HCT116 (cell line): ENCODE measurements at regions not wholly inside any gene's neighbourhood (a gene's known extent, or its start where the extent isn't known, plus 50 kb on each side); places are given as distances from the start of the nearest gene placed in this dataset.

ENCODE experiments used
- ATAC-seq: fragments of 200-7000 bp; cut with Tn5 transposase; 2 replicates; pipeline ENCODE4 v1.9.1; 2020; ENCODE audit warnings: mild to moderate bottlenecking, moderate library complexity
- BruUV-seq: library from RNA; stranded (reverse); fragments of 400-500 nt; replicated peaks from 2 replicates; lab custom pipeline; 2021; lab: Mats Ljungman, UMichigan
- CTCF ChIA-PET: fragments of 300-600 bp; sonication (Branson Sonifier 250); formaldehyde crosslinking; loops from one replicate; lab custom pipeline; 2021; ENCODE audit warnings: antibody characterized with exemption; lab: Charles Lee
- POLR2A ChIA-PET: fragments of 300-600, 350-600 bp; sonication (Branson Sonifier 250); formaldehyde crosslinking; loops from one replicate; lab custom pipeline; 2021; ENCODE audit warnings: antibody characterized with exemption; lab: Charles Lee
- RAD21 ChIA-PET, 2 experiments: fragments of 300-600 bp; sonication (Branson Sonifier 250); formaldehyde crosslinking; loops; one replicate each; lab custom pipeline; 2023; ENCODE audit warnings: low total read pairs in 2 of 2; ENCODE audit not compliant: uncharacterized antibody in 2 of 2, unreplicated experiment in 2 of 2, low non-redundant PET in 1 of 2; lab: Charles Lee
- DNase-seq: peaks from one replicate; pipeline ENCODE4 v3.0.0-alpha.2; 2010; ENCODE audit warnings: low read depth, low spot score
- H2AFZ ChIP-seq: fragments of 200-600 bp; shearing (Covaris generic), sonication (generic); 2 replicates; pipeline ENCODE4 v1.6.1; 2017; ENCODE audit warnings: low read depth, mixed run types, mixed read lengths, antibody characterized with exemption, low read length; ENCODE audit not compliant: poor library complexity, severe bottlenecking
- H3K27ac ChIP-seq: 2 replicates; pipeline ENCODE4 v1.5.1; 2012; ENCODE audit warnings: low read depth, low read length
- H3K27me3 ChIP-seq: fragments of 200-600 bp; sonication (generic); 2 replicates; pipeline ENCODE4 v1.6.1; 2016; ENCODE audit warnings: mixed run types, low read length, mixed read lengths; ENCODE audit not compliant: insufficient read depth
- H3K36me3 ChIP-seq, 2 experiments: fragments of 200-500 bp in 1 of 2; fragments of 200-600 bp in 1 of 2; sonication (Bioruptor generic) in 1 of 2; sonication (generic) in 1 of 2; 2 replicates each; pipeline versions ENCODE4 v1.5.1 to v1.6.1; 2014 to 2016; ENCODE audit warnings: low read length in 2 of 2, inconsistent platforms in 1 of 2, mixed read lengths in 1 of 2, mixed run types in 1 of 2; ENCODE audit not compliant: insufficient read depth in 2 of 2, control insufficient read depth in 1 of 2
- H3K4me1 ChIP-seq, 2 experiments: fragments of 200-600 bp in 1 of 2; sonication (generic) in 1 of 2; 2 replicates each; pipeline versions ENCODE4 v1.5.1 to v1.6.1; 2012 to 2017; ENCODE audit warnings: low read length in 2 of 2, inconsistent platforms in 1 of 2, mild to moderate bottlenecking in 1 of 2, mixed read lengths in 1 of 2, mixed run types in 1 of 2, moderate library complexity in 1 of 2; ENCODE audit not compliant: insufficient read depth in 2 of 2, control insufficient read depth in 1 of 2
- H3K4me2 ChIP-seq: fragments of 200-600 bp; sonication (generic); 2 replicates; pipeline ENCODE4 v1.6.1; 2017; ENCODE audit warnings: mixed run types, low read length, mixed read lengths
- H3K4me3 ChIP-seq, 2 experiments: fragments of 200-600 bp in 1 of 2; sonication (generic) in 1 of 2; replicated peaks in 1 of 2; 2 replicates each; pipeline ENCODE4 v1.5.1; 2011 to 2016; ENCODE audit warnings: low read length in 2 of 2, control low read depth in 1 of 2, low read depth in 1 of 2, mild to moderate bottlenecking in 1 of 2, mixed read lengths in 1 of 2, mixed run types in 1 of 2
- H3K79me2 ChIP-seq: fragments of 200-600 bp; sonication (generic); 2 replicates; pipeline ENCODE4 v1.6.1; 2017; ENCODE audit warnings: mild to moderate bottlenecking, mixed run types, low read length, moderate library complexity, mixed read lengths; ENCODE audit not compliant: insufficient read depth
- H3K9ac ChIP-seq: fragments of 200-600 bp; sonication (generic); 2 replicates; pipeline ENCODE4 v1.6.1; 2016; ENCODE audit warnings: low read length, mixed read lengths
- H3K9me2 ChIP-seq: fragments of 200-600 bp; sonication (generic), shearing (Covaris generic); 2 replicates; pipeline ENCODE4 v1.6.1; 2017; ENCODE audit warnings: mixed run types, mild to moderate bottlenecking, moderate library complexity; ENCODE audit not compliant: insufficient read depth
- H3K9me3 ChIP-seq, 2 experiments: fragments of 200-500 bp in 1 of 2; fragments of 200-600 bp in 1 of 2; sonication (Bioruptor generic) in 1 of 2; sonication (generic) in 1 of 2; 2 replicates each; pipeline ENCODE4 v1.6.1; 2014 to 2017; ENCODE audit warnings: low read length in 2 of 2, mixed read lengths in 2 of 2, inconsistent platforms in 1 of 2, low read depth in 1 of 2, mild to moderate bottlenecking in 1 of 2, mixed run types in 1 of 2, moderate library complexity in 1 of 2; ENCODE audit not compliant: control insufficient read depth in 1 of 2, insufficient read depth in 1 of 2
- H4K20me1 ChIP-seq: fragments of 200-600 bp; sonication (generic), shearing (Covaris generic); 2 replicates; pipeline ENCODE4 v1.6.1; 2017; ENCODE audit warnings: mixed run types, mild to moderate bottlenecking, moderate library complexity; ENCODE audit not compliant: insufficient read depth
- CBX3 ChIP-seq: IDR thresholded peaks from 2 replicates; pipeline ENCODE4 v1.6.1; 2012; ENCODE audit warnings: low read depth
- CEBPB ChIP-seq: IDR thresholded peaks from 2 replicates; pipeline ENCODE4 v1.6.1; 2012; ENCODE audit warnings: low read depth
- CTCF ChIP-seq, 3 experiments: fragments of 200-600 bp in 1 of 3; sonication (generic) in 1 of 3; IDR thresholded peaks in 2 of 3; conservative IDR thresholded peaks in 1 of 3; 2 replicates each; pipeline ENCODE4 v1.5.1; 2012 to 2017; ENCODE audit warnings: low read depth in 2 of 3, low read length in 2 of 3, antibody characterized with exemption in 1 of 3, borderline replicate concordance in 1 of 3, control low read depth in 1 of 3, mild to moderate bottlenecking in 1 of 3, mixed read lengths in 1 of 3, mixed run types in 1 of 3, moderate library complexity in 1 of 3; ENCODE audit not compliant: insufficient read depth in 1 of 3
- EGR1 ChIP-seq: IDR thresholded peaks from 2 replicates; pipeline ENCODE4 v1.6.1; 2012; ENCODE audit warnings: low read depth
- ELF1 ChIP-seq: IDR thresholded peaks from 2 replicates; pipeline ENCODE4 v1.6.1; 2012; ENCODE audit warnings: low read depth, borderline replicate concordance
- EZH2 ChIP-seq: fragments of 200-600 bp; sonication (generic); IDR thresholded peaks from 2 replicates; pipeline ENCODE4 v1.6.1; 2017; ENCODE audit warnings: antibody characterized with exemption, mixed run types
- EZH2phosphoT487 ChIP-seq: fragments of 200-600 bp; IDR thresholded peaks from 2 replicates; pipeline ENCODE4 v1.6.1; 2018; ENCODE audit warnings: antibody characterized with exemption, borderline replicate concordance
- FOSL1 ChIP-seq: IDR thresholded peaks from 2 replicates; pipeline ENCODE4 v1.6.1; 2012; ENCODE audit warnings: low read depth
- JUND ChIP-seq: IDR thresholded peaks from 2 replicates; pipeline ENCODE4 v1.6.1; 2012
- POLR2AphosphoS5 ChIP-seq: IDR thresholded peaks from 2 replicates; pipeline ENCODE4 v1.6.1; 2011; ENCODE audit warnings: mild to moderate bottlenecking, low read depth, low read length, moderate library complexity
- RAD21 ChIP-seq: IDR thresholded peaks from 2 replicates; pipeline ENCODE4 v1.6.1; 2012; ENCODE audit warnings: low read depth, mild to moderate bottlenecking
- REST ChIP-seq: IDR thresholded peaks from 2 replicates; pipeline ENCODE4 v1.6.1; 2012; ENCODE audit warnings: low read depth
- SIN3A ChIP-seq: IDR thresholded peaks from 2 replicates; pipeline ENCODE4 v1.6.1; 2012; ENCODE audit warnings: low read depth
- SP1 ChIP-seq: IDR thresholded peaks from 2 replicates; pipeline ENCODE4 v1.6.1; 2012; ENCODE audit warnings: low read depth
- SRF ChIP-seq: IDR thresholded peaks from 2 replicates; pipeline ENCODE4 v1.6.1; 2012; ENCODE audit warnings: low read depth
- ZBTB33 ChIP-seq: IDR thresholded peaks from 2 replicates; pipeline ENCODE4 v1.6.1; 2011; ENCODE audit warnings: mild to moderate bottlenecking, low read length, moderate library complexity; ENCODE audit not compliant: insufficient replicate concordance; ENCODE audit errors: extremely low read depth
- ZFX ChIP-seq: fragments of 450-650 bp; IDR thresholded peaks from 2 replicates; pipeline ENCODE4 v1.6.1; 2017
- ZNF274 ChIP-seq: fragments of 200-500 bp; sonication (Bioruptor generic); IDR thresholded peaks from 2 replicates; pipeline ENCODE4 v1.6.1; 2014; ENCODE audit warnings: mild to moderate bottlenecking, low read depth, low read length, inconsistent platforms
- intact Hi-C: fragments of 100-400 bp; cut with micrococcal nuclease; formaldehyde crosslinking; loops from 2 replicates; pipeline ENCODE4 v1.10.0; 2022
- TF ChIP-seq, protein P1 (sequence below): IDR thresholded peaks from 2 replicates; pipeline ENCODE4 v1.6.1; 2012
- TF ChIP-seq, protein P2 (sequence below): IDR thresholded peaks from 2 replicates; pipeline ENCODE4 v1.6.1; 2012

DNA sequence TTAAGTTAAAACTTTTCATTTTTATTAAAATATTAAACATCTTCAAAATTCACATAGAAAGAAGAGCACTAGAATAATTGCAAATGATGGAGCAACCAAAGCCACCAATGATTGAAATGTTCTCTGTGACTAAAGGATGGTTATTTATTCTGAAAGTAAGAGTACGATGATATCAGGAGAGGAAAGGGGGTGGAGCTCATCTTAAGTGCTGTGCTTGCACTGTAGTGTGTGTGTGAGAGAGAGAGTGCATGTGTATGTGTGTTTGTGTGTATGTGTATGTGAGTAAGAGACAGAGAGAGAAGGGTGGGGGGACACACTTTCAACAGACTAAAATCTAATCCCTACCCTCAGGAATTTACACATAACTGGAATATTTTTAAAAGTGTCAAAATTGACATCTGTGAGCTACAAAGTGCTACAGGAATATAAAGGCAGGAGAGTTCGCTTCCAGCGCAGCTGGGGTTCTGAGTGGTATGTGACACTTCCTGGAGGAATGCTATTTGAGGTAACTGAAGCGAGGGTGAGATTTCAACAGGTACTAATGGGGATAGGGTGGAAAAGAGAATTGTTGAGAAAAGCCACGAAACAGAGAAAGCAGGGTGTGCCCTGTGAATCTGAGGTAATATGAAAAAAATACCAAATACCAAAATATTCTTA lies 57.2 kb upstream of the SMNDC1 start:
- H2AFZ ChIP-seq: no peak overlapping the region
- H3K9me2 ChIP-seq: no peaks in the 10 kb centered on the region
- H3K4me2 ChIP-seq: no peak overlapping the region
- H3K27me3 ChIP-seq: no peaks in the 10 kb centered on the region
- no peaks in the 10 kb centered on the region for H3K36me3 ChIP-seq
- ChIA-PET POLR2A (interaction anchor here (0.7 to 0.9 kb wide), 2 partner anchors 13 to 139 kb away, joined by 3 to 4 read pairs; no protein-coding TSS in a partner anchor), CTCF (no interaction called here), RAD21 (interaction anchor here in 1 of 2 experiments (0.6 kb wide), 1 partner anchor 11 kb away, joined by 3 read pairs; no protein-coding TSS in a partner anchor)
- no peak for ATAC-seq
- TF ChIP-seq, protein P1, sequence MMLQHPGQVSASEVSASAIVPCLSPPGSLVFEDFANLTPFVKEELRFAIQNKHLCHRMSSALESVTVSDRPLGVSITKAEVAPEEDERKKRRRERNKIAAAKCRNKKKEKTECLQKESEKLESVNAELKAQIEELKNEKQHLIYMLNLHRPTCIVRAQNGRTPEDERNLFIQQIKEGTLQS: no peak
- TF ChIP-seq EGR1 (no peak), ZNF274 (no peak), SP1 (no peak), JUND (no peak), ZBTB33 (no peak), EZH2 (no peak), SRF (no peak), SIN3A (no peak), CBX3 (no peak), POLR2AphosphoS5 (no peak), FOSL1 (no peak), CEBPB (no peak), CTCF (IDR thresholded peaks at IDR 0.05 in 2 of 3, conservative IDR thresholded peaks at IDR 0.05 in 1 of 3; ENCODE audit: borderline replicate concordance in 1 of 3, insufficient read depth in 1 of 3, low read depth in 2 of 3, low read length in 2 of 3) (no peak), ZFX (no peak), REST (no peak), RAD21 (no peak), ELF1 (no peak), EZH2phosphoT487 (no peak)
- TF ChIP-seq, protein P2, sequence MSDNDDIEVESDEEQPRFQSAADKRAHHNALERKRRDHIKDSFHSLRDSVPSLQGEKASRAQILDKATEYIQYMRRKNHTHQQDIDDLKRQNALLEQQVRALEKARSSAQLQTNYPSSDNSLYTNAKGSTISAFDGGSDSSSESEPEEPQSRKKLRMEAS: no peak
- no peaks in the 10 kb centered on the region for H3K9me3 ChIP-seq
- H3K79me2 ChIP-seq: no peaks in the 10 kb centered on the region
- no peak overlapping the region for H3K9ac ChIP-seq
- H3K4me1 ChIP-seq: peaks cover 45 to 65% of the 10 kb centered on the region in 2 experiments
- no peak overlapping the region for H3K27ac ChIP-seq
- intact Hi-C loops: no loop called here
- H4K20me1 ChIP-seq: no peaks in the 10 kb centered on the region
- DNase-seq: no peak
- no peak overlapping the region for H3K4me3 ChIP-seq
- BruUV-seq: no TSS peak
